Calu3 (cell line): ENCODE measurements at regions not wholly inside any gene's neighbourhood (a gene's known extent, or its start where the extent isn't known, plus 50 kb on each side); places are given as distances from the start of the nearest gene placed in this dataset.
A peak's percentile ranks its signal among the peaks of the same experiment; 100 is the strongest.

Source experiments
- BruUV-seq: library from RNA; stranded (reverse); fragments of 400-500 nt; replicated peaks from 2 replicates; lab custom pipeline; 2021; lab: Mats Ljungman, UMichigan
- CTCF ChIA-PET: fragments of 300-600 bp; sonication (Branson Sonifier 250); formaldehyde crosslinking; loops from one replicate; lab custom pipeline; 2022; ENCODE audit warnings: antibody characterized with exemption; lab: Charles Lee
- DNase-seq: peaks from one replicate; pipeline ENCODE4 v3.0.0; 2022
- H3K27ac Mint-ChIP-seq: one replicate; pipeline ENCODE4 v1.8.0; 2022; ENCODE audit warnings: mixed read lengths; ENCODE audit not compliant: unreplicated experiment
- H3K27me3 Mint-ChIP-seq: one replicate; pipeline ENCODE4 v1.8.0; 2022; ENCODE audit warnings: mixed read lengths; ENCODE audit not compliant: unreplicated experiment
- H3K36me3 Mint-ChIP-seq: one replicate; pipeline ENCODE4 v1.8.0; 2022; ENCODE audit warnings: mild to moderate bottlenecking, moderate library complexity, mixed read lengths; ENCODE audit not compliant: insufficient read depth, unreplicated experiment
- H3K4me1 Mint-ChIP-seq: one replicate; pipeline ENCODE4 v1.8.0; 2022; ENCODE audit warnings: mild to moderate bottlenecking, low read depth, mixed read lengths; ENCODE audit not compliant: unreplicated experiment
- H3K4me3 Mint-ChIP-seq: one replicate; pipeline ENCODE4 v1.8.0; 2022; ENCODE audit warnings: mild to moderate bottlenecking, low read depth, moderate library complexity, mixed read lengths; ENCODE audit not compliant: unreplicated experiment
- H3K9me3 Mint-ChIP-seq: one replicate; pipeline ENCODE4 v1.8.0; 2022; ENCODE audit warnings: low read depth, mixed read lengths; ENCODE audit not compliant: unreplicated experiment
- intact Hi-C: fragments of 100-400 bp; cut with micrococcal nuclease; formaldehyde crosslinking; loops from one replicate; pipeline ENCODE4 v1.10.0; 2022; ENCODE audit not compliant: unreplicated experiment
- TF ChIP-seq, protein P1 (sequence below): fragments of 200-600 bp; IDR thresholded peaks from one replicate; pipeline ENCODE4 v1.8.0; 2022; ENCODE audit warnings: antibody characterized with exemption; ENCODE audit not compliant: unreplicated experiment

DNA sequence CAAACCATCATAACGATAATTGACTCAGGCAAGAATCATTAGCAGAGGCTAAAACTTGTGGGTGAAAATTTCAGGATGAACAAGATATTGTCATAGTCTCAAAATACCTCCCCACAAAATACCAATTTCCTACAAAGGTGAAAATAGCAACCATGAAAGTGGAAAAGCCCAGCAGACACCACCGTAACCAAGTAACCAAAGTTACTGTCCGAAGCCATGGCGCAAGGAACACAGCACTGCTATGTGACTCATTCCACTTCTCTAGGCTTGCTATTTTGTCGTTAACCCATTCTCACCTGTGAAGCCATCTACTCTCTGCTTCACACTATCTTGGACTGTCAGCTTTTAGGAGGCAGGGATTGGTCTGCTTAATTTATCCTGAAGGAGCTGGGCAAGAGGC lies 113.8 kb upstream of the CACUL1 start:
- H3K27ac Mint-ChIP-seq = no peak overlapping the region
- H3K36me3 Mint-ChIP-seq = no peaks in the 10 kb centered on the region
- no peaks in the 10 kb centered on the region for H3K9me3 Mint-ChIP-seq
- no TSS peak for BruUV-seq
- intact Hi-C loops = no loop called here
- H3K27me3 Mint-ChIP-seq = no peaks in the 10 kb centered on the region
- CTCF ChIA-PET = no interaction called here
- no peak for DNase-seq
- H3K4me3 Mint-ChIP-seq = no peak overlapping the region
- H3K4me1 Mint-ChIP-seq = peaks cover 27% of the 10 kb centered on the region
- TF ChIP-seq, protein P1, sequence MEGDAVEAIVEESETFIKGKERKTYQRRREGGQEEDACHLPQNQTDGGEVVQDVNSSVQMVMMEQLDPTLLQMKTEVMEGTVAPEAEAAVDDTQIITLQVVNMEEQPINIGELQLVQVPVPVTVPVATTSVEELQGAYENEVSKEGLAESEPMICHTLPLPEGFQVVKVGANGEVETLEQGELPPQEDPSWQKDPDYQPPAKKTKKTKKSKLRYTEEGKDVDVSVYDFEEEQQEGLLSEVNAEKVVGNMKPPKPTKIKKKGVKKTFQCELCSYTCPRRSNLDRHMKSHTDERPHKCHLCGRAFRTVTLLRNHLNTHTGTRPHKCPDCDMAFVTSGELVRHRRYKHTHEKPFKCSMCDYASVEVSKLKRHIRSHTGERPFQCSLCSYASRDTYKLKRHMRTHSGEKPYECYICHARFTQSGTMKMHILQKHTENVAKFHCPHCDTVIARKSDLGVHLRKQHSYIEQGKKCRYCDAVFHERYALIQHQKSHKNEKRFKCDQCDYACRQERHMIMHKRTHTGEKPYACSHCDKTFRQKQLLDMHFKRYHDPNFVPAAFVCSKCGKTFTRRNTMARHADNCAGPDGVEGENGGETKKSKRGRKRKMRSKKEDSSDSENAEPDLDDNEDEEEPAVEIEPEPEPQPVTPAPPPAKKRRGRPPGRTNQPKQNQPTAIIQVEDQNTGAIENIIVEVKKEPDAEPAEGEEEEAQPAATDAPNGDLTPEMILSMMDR = no peak

DNA sequence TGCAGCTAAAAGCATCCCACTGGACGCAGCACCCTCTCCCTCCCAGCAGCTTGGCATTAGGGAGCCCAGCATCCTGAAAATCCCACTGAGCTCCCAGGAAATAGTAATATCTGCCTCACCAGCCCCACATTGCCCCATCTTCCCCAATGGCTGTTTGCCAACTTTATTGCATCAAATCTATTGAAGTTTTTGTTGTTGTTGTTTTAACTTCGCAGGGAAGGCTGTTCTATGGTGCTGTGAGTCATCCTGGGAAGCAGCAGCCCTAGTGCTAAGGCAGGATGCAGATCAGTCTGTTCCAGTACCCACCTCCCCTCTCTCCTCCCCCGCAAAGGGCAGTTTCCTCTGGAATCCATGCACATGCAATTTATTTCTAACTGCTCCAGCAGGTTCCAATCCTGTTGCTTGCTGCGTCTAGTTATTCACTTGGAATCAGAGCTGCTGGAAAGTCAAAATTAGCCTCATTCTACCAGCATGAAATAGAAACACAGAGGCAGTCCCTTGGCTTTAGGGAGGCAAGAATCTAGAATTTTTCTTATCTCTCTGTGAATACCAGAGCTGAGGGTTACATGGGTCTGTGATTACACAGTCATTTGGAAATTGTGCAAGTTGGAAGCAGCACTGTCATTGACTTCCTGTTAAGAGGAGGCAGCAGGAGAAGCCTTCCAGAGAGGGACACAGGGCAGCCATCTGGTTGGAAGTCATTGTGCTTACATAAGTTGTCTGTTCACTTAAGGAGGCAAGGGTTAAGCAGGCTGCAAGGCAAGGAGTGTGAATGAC lies 115.9 kb upstream of the CACUL1 start:
- CTCF ChIA-PET = no interaction called here
- H3K27me3 Mint-ChIP-seq = no peaks in the 10 kb centered on the region
- no peaks in the 10 kb centered on the region for H3K36me3 Mint-ChIP-seq
- no peak overlapping the region for H3K27ac Mint-ChIP-seq
- no peak overlapping the region for H3K4me3 Mint-ChIP-seq
- DNase-seq = peak; percentile 33
- no TSS peak for BruUV-seq
- H3K9me3 Mint-ChIP-seq = no peaks in the 10 kb centered on the region
- TF ChIP-seq, protein P1 = no peak
- intact Hi-C loops = no loop called here
- peaks cover 27% of the 10 kb centered on the region for H3K4me1 Mint-ChIP-seq

DNA sequence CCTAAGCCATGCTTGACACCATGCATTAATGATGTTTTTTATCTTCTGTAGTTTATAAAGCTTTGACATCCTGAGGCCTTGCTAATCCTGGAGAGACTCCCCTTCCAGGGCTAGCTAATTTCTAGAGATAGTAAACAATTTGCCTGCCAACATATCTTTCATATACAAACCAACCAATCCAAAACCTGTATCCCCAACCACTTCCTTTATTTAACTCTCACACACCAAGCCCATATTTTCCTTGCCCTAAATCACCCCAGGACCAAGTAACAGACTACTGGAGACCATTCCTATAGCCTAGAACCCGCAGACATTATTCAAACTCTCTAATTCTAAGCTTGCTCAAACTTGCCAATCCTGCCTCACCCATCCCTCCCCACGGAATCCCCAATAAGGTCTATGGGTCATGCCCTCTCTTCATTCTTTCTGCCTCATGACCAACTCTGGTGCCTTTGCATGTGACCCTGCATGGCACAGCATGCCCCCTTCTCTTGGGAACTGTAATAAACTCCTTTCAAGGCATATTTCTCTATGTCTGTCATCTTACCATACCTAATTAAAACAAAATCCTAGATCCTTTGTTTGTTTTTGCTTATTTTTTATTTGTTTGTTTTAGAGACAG lies 116.6 kb upstream of the CACUL1 start:
- Mint-ChIP-seq H3K27me3 (no peaks in the 10 kb centered on the region), H3K4me3 (no peak overlapping the region), H3K4me1 (peaks cover 27% of the 10 kb centered on the region), H3K9me3 (peaks cover 2% of the 10 kb centered on the region), H3K27ac (no peak overlapping the region), H3K36me3 (no peaks in the 10 kb centered on the region)
- CTCF ChIA-PET = no interaction called here
- DNase-seq = no peak
- intact Hi-C loops = no loop called here
- BruUV-seq = no TSS peak
- TF ChIP-seq, protein P1 = no peak

DNA sequence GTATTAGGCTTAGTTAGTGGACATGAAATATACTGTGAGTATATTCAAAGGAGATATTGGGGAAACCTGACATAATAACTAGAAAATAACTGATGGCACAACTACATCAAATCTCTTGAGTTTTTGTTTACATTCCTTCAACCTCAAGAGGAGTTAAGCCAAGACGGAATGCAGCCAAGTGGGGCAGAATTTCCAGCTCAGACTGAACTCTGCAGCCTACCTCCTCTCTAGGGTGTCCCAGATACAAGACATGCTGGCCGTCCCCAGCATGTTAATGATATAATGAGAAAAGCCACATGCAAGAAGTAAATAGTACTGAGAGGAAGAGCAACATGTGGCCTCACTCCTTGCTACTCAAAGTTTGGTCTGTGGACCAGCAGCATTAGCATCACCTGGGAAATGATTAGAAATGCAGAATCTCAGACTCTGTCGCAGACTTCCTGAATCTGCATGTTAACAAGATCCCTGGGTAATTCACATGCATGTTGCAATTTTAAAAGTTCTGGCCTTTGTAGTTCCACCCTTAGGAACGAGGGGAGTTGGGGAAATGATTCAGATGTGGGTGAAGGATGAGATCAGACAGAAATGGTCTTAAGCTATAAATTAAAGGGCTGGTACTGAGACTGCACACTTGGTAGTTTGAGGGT lies 118.4 kb upstream of the CACUL1 start:
- Mint-ChIP-seq H3K36me3 (no peaks in the 10 kb centered on the region), H3K4me3 (no peak overlapping the region), H3K9me3 (peaks cover 3% of the 10 kb centered on the region), H3K4me1 (peaks cover 27% of the 10 kb centered on the region), H3K27ac (no peak overlapping the region), H3K27me3 (no peaks in the 10 kb centered on the region)
- intact Hi-C loops = no loop called here
- CTCF ChIA-PET = interaction anchor here (0.6 kb wide), 1 partner anchor 310 kb away, joined by 4 read pairs; no protein-coding TSS in a partner anchor
- BruUV-seq = no TSS peak
- TF ChIP-seq, protein P1 = no peak
- no peak for DNase-seq
